IgD-negative memory B cell (primary cell): ENCODE measurements at regions not wholly inside any gene's neighbourhood (a gene's known extent, or its start where the extent isn't known, plus 50 kb on each side); places are given as distances from the start of the nearest gene placed in this dataset.

Experiments used
- H3K27ac Mint-ChIP-seq, 3 donors: one replicate each; pipeline ENCODE4 v1.8.0; 2020 to 2022; ENCODE audit warnings: mild to moderate bottlenecking in 3 of 3, mixed read lengths in 3 of 3, moderate library complexity in 1 of 3
- H3K27me3 Mint-ChIP-seq: one replicate; pipeline ENCODE4 v1.8.0; 2021; ENCODE audit warnings: mixed read lengths
- H3K36me3 Mint-ChIP-seq: one replicate; pipeline ENCODE4 v1.8.0; 2020; ENCODE audit warnings: mild to moderate bottlenecking, mixed read lengths
- H3K4me1 Mint-ChIP-seq, 3 donors: one replicate each; pipeline ENCODE4 v1.8.0; 2020 to 2022; ENCODE audit warnings: mixed read lengths in 3 of 3, mild to moderate bottlenecking in 1 of 3
- H3K4me3 Mint-ChIP-seq, 4 donors: one replicate each; pipeline ENCODE4 v1.8.0; 2020 to 2022; ENCODE audit warnings: mild to moderate bottlenecking in 4 of 4, mixed read lengths in 4 of 4, moderate library complexity in 3 of 4
- H3K9me3 Mint-ChIP-seq, 3 donors: one replicate each; pipeline ENCODE4 v1.8.0; 2020 to 2021; ENCODE audit warnings: mixed read lengths in 3 of 3, mild to moderate bottlenecking in 1 of 3

DNA sequence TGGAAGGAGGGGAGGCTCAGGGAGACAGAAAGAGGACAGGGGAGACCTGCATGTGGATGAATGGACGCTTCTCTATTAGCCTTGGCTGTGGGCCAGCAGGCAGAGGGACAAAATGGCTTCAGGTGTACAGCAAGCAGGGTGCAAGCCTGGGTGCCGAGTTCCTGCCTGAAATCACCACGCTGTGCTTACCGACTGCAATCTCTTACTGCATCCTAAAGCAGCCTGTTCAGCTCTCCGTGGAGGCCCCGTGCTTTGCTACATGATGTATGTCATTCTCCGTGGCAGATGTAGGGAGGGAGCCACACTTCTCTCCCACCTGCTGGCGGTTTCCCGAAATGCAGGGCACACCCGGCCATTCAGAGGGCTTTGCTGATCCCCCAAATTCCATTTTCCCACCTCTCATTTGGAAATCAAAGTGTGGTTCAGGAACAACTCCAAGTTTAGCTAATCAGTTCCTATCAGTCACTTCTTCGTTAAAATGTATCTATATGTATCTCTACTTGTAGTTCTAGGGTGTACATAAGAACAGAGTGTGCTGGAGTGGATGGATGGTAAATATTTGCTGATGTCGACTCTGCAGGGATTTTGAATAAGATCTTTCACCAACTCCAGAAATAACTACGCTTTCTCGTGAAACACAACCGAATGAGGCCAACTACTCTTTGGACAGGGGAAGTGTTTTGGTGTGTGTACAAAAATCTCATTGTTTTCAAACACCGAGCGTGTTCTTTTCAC lies 122.3 kb upstream of the BACE2 start:
- Mint-ChIP-seq H3K4me1 (no peaks in the 10 kb centered on the region), H3K27ac (peak overlapping the region in 1 of 3 donors; percentile 48)

DNA sequence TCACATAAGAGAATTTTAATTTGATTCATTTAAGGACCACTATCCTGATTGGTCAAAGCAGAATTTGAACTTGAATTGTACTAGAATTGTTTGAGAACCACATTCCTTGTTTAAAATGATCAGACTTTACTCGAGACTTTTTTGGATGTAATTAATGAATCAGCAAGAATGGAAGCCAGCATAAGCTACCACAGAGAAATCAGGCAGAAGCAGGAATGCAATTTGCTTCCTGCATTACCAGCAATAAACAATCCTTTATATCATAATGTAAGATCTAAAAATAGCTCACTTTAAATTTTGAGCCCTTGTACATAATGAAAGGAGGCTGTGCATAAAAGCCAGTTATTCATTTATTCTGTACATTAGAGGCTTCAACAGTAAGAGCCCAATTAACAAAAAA lies 119.8 kb upstream of the BACE2 start:
- peaks cover 4% of the 10 kb centered on the region for H3K27me3 Mint-ChIP-seq

More for the DNA sequence above, 122.3 kb upstream of the BACE2 start:
- H3K27me3 Mint-ChIP-seq = peaks cover 2% of the 10 kb centered on the region
- H3K4me3 Mint-ChIP-seq = no peak overlapping the region
- peaks cover 0 to 3% (median 0%) of the 10 kb centered on the region in 3 donors for H3K9me3 Mint-ChIP-seq
- no peaks in the 10 kb centered on the region for H3K36me3 Mint-ChIP-seq

DNA sequence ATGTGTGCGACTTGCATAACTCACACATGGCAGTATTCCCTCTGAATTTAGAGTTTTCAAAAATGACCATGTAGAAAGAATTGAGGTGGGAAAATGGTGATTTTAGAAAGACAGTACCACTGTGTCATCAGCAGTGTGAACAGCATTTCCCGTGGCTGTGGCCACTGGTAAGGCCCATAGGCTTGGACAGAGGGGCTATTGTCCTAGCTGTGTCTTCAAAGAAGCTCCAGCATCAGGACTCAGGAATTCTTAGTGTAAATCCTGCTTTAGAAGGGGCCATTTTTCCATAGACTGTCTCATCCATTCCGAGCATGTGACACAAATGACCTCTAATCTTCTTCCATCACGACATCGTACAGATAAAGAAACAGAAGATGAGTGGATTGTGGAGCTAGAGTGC lies 119.3 kb upstream of the BACE2 start:
- no peak overlapping the region for H3K27ac Mint-ChIP-seq
- no peaks in the 10 kb centered on the region for H3K4me1 Mint-ChIP-seq

More for the DNA sequence above, 119.8 kb upstream of the BACE2 start:
- Mint-ChIP-seq H3K4me3 (no peak overlapping the region), H3K4me1 (no peaks in the 10 kb centered on the region), H3K27ac (no peak overlapping the region), H3K9me3 (peaks cover 0 to 1% (median 0%) of the 10 kb centered on the region in 3 donors), H3K36me3 (no peaks in the 10 kb centered on the region)

DNA sequence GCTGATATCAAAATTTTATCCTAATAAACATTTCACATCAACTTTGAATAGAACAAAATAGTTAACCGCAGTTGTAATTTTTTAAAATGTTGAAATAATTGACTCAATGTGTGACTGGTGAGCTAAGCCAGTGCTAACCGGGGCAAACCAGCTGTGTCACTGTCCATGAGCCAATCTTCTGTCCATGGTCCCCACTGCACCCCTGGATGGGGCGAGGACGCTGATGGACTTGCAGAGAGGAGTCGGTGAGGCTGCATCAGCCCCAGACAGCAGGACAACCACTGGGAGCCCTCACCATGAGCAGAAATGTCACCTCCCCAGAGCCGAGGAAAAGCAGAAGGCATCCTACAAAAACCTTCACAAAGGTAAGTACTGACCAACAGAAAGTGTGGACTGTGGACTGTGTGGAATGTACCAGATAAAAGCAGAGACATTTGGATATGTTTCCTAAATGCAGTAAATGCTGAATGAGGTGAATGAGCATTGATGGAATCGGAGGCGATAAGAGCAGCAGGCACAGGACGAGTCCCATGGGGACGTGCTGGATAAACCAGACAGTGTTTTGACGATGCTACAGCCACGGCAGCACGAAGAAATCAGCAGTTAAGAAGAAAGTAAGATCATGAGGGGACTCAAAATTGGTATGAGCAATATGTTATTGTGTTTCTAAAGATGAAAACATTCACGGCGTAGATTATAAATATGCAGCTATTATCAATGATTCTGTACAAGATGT lies 115.0 kb upstream of the BACE2 start:
- H3K27ac Mint-ChIP-seq = no peak overlapping the region
- no peaks in the 10 kb centered on the region for H3K4me1 Mint-ChIP-seq
- no peak overlapping the region for H3K4me3 Mint-ChIP-seq
- peaks cover 1% of the 10 kb centered on the region for H3K27me3 Mint-ChIP-seq
- H3K36me3 Mint-ChIP-seq = no peaks in the 10 kb centered on the region
- H3K9me3 Mint-ChIP-seq = peaks cover 0 to 1% (median 0%) of the 10 kb centered on the region in 3 donors

More for the DNA sequence above, 119.3 kb upstream of the BACE2 start:
- H3K27me3 Mint-ChIP-seq = peaks cover 4% of the 10 kb centered on the region
- H3K36me3 Mint-ChIP-seq = no peaks in the 10 kb centered on the region
- no peak overlapping the region for H3K4me3 Mint-ChIP-seq
- H3K9me3 Mint-ChIP-seq = peaks cover 0 to 1% (median 0%) of the 10 kb centered on the region in 3 donors

DNA sequence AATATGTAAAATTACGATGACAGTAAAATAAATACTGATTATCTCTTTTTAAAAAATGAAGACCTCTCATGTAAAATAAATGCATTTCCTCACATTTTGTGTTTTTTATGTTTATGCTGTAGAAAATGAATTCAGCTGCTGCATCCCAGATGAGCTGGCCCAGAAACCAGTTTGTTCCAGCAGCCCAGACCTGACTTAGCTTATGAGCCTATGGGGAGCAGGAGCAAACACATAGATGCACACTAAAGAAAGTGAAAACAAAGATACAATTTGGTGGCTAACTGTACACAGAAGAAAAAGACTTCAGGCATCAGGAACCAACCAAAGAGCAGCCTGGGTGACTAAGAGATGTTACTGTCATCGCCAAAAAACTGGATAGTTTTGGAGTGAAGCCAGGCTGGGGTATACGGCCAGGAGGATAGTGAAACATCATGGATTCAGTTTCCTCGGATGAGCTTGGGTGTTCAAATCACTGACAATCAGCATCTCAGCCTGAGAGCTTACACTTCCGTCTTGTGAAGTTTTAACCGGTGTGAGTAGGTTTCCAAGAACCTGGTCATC lies 113.9 kb upstream of the BACE2 start:
- Mint-ChIP-seq H3K4me1 (no peaks in the 10 kb centered on the region), H3K4me3 (no peak overlapping the region), H3K9me3 (peaks cover 0 to 3% (median 0%) of the 10 kb centered on the region in 3 donors), H3K27me3 (peaks cover 1% of the 10 kb centered on the region), H3K27ac (no peak overlapping the region), H3K36me3 (no peaks in the 10 kb centered on the region)

DNA sequence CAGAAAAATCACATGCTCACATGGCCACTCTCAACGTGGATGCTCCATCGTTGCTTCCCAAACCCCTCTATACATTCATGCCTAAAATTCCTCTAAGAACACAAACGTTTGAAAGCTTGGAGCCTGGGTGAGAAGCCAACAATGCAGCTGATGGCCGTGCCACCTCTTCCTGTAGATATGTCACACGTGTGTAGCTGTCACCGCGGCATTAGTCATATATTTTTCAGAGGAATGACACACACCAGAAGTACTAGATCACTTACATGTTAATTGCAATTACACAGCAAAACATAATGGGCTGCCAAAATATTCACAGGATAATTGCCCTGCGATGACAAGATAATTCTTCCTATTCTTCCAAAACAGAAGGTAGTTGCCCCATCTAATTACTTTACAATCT lies 112.7 kb upstream of the BACE2 start:
- Mint-ChIP-seq H3K4me3 (no peak overlapping the region), H3K36me3 (no peaks in the 10 kb centered on the region), H3K27me3 (peaks cover 1% of the 10 kb centered on the region), H3K27ac (no peak overlapping the region), H3K9me3 (peaks cover 0 to 3% (median 0%) of the 10 kb centered on the region in 3 donors), H3K4me1 (no peaks in the 10 kb centered on the region)

DNA sequence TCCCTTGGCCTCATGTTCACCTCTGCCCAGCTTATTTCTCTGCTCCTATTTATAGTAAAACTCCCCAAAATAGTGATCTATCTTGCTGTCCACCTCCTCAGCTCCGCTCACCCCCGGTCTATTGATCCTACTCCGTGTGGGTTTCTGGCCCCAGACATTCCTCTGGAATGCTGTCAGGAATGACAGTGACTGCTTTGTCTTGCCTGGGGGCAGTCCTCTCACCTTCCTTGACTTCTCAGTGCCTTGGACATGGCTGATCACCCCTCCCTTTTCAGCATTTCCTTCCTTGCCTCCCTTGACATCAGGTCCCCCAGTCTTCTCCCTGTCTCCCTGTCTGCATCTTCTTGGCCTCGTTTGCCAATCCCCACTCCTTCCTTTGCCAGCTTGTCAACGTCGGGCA lies 108.1 kb upstream of the BACE2 start:
- Mint-ChIP-seq H3K27me3 (no peaks in the 10 kb centered on the region), H3K4me3 (no peak overlapping the region), H3K36me3 (no peaks in the 10 kb centered on the region), H3K9me3 (peaks cover 0 to 3% (median 0%) of the 10 kb centered on the region in 3 donors), H3K4me1 (no peaks in the 10 kb centered on the region), H3K27ac (no peak overlapping the region)

DNA sequence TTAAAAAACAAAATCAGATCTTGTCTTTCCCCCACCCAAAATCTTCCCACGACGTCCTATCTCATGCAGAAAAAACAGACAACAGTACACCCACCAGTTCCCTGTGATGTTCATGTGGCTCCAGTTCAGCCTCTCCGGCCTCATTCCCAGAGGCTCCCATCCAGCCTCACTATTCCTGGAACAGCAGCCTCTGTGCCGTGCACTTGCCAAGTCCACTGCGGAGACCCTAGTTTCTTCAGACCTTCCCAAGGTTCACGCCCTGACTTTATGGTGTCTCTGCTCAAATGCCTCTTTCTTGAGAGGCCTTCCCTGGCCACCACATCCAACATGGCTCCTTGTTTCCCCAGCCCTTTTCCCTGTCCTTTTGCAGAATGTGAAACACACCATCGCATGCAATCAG lies 106.3 kb upstream of the BACE2 start:
- Mint-ChIP-seq H3K36me3 (no peaks in the 10 kb centered on the region), H3K4me3 (no peak overlapping the region), H3K9me3 (peaks cover 0 to 3% (median 0%) of the 10 kb centered on the region in 3 donors), H3K27me3 (no peaks in the 10 kb centered on the region), H3K27ac (peak overlapping the region in 1 of 3 donors; percentile 1), H3K4me1 (no peaks in the 10 kb centered on the region)

DNA sequence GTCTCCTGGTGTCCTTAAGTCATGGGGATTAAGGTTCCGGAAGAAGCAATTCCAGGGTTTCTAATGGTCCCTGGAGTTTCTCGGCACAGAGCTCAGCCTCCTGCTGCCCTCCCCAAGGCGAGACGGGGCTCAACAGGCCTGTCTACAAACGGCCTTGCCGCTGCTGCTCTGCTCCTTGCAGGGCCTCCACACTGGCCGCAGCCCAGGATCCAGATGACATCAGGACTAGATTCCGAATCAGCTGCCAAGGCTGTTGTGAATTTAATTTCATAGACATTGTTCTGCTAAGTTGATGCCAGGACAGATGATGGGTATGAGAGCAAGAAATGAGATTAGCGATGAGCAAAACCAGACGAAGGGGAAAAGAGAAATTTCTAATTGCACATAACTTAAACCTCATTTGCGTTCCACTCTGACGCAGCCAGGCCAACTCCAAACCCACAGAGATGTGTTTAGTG lies 103.6 kb upstream of the BACE2 start:
- H3K36me3 Mint-ChIP-seq = no peaks in the 10 kb centered on the region
- H3K9me3 Mint-ChIP-seq = no peaks in the 10 kb centered on the region
- peaks cover 15% of the 10 kb centered on the region for H3K27me3 Mint-ChIP-seq
- H3K4me1 Mint-ChIP-seq = peaks cover 0 to 9% (median 5%) of the 10 kb centered on the region in 3 donors
- H3K27ac Mint-ChIP-seq = no peak overlapping the region
- no peak overlapping the region for H3K4me3 Mint-ChIP-seq

DNA sequence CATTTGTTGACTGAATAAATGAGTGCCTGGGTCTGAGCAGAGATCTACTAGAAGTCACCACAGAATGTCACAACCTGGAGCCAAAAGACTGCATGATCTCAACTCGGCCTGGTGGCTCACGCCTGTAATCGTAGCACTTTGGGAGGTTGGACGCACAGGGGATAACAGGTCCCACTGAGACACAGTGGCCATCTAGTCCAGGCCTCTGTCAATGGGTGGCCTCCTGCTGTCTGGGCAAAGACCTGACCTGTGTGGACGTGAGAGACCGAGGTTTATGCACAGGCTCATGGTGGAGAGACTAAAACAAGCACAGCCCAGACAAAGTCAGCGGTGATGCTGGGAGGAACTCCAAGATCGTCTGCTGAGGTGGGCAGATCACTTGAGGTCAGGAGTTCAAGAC lies 103.0 kb upstream of the BACE2 start:
- no peaks in the 10 kb centered on the region for H3K9me3 Mint-ChIP-seq
- H3K27me3 Mint-ChIP-seq = peaks cover 17% of the 10 kb centered on the region
- peaks cover 0 to 9% (median 5%) of the 10 kb centered on the region in 3 donors for H3K4me1 Mint-ChIP-seq
- H3K27ac Mint-ChIP-seq = no peak overlapping the region
- H3K4me3 Mint-ChIP-seq = no peak overlapping the region
- H3K36me3 Mint-ChIP-seq = no peaks in the 10 kb centered on the region

DNA sequence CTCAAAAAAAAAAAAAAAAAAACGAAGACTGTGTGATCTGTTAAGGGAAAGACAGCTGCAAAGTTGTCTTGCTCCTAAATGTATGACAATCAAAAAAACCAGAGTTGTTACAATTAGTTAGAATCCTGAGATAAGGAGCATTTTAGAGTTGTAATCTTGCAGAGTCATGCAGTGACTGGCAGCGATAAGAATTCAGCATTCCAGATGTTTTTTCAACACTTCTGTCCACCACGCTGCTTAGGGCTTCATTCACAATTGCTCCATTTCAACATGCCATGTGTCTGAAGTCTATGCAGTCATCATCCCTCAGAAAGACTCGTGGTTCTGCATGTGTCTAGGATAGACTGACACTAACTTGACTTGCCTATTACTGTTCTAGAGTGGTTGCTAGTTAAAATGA lies 102.4 kb upstream of the BACE2 start:
- Mint-ChIP-seq H3K4me1 (peaks cover 0 to 9% (median 5%) of the 10 kb centered on the region in 3 donors), H3K4me3 (no peak overlapping the region), H3K27ac (no peak overlapping the region), H3K27me3 (peaks cover 17% of the 10 kb centered on the region), H3K36me3 (no peaks in the 10 kb centered on the region), H3K9me3 (no peaks in the 10 kb centered on the region)

DNA sequence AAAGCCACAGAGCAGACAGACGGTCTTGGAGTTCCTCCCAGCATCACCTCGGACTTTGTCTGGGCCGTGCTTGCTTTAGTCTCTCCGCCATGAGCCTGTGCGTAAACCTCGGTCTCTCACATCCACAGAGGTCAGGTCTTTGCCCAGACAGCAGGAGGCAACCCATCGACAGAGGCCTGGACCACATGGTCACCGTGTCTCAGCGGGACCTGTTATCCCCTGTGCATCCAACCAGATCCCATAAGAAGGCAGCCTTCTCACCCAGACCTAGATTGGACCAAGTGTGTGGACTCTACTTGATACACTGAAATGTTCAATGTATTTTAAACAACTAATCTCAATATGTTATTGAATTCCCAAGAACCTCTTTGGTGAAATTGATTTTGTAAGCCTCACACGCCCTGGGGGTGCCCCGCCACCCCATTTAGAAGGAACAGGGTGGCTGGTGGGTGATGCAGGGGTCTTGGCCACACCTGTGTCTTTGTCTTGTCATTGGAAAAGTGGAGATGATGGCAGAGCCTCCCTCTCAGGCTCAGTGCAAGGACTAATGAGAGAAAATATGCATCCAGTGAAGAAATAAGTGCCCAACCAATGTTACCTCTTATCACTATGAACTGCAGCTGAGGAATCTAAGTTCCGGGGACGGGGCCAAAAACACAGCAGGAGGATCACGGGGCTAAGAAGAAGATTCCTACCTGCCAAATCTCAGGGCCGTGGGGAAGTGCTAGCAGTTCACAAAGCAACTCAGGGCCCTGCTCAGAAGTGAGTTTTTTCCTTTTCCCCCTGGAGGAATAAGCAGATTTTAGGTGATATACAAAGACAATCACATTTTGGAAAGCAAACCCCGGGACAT lies 101.6 kb upstream of the BACE2 start:
- H3K9me3 Mint-ChIP-seq = no peaks in the 10 kb centered on the region
- H3K4me1 Mint-ChIP-seq = peaks cover 0 to 9% (median 5%) of the 10 kb centered on the region in 3 donors
- H3K27ac Mint-ChIP-seq = no peak overlapping the region
- H3K4me3 Mint-ChIP-seq = no peak overlapping the region
- H3K27me3 Mint-ChIP-seq = peaks cover 17% of the 10 kb centered on the region
- no peaks in the 10 kb centered on the region for H3K36me3 Mint-ChIP-seq

DNA sequence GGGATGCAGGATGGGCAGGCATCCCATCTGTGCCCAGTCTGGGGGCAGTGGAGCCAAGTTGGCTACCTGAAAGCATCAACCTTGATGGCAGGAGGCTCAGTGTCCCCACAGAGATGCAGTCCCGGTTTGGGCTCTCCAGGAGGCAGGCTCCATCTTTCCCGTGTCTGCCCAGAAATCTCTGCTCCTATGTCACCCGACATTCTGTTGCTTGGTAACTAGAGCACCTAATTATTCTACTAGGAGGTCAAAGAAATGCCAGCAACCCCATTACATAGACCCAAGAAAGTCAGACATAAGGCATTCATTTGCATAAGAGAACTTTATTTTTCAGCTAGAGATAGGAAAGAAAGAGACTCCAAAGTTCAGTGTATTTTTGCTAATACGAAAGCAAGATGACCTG lies 100.3 kb upstream of the BACE2 start:
- Mint-ChIP-seq H3K4me3 (peak overlapping the region in 2 of 4 donors; percentile 68 to 78), H3K36me3 (no peaks in the 10 kb centered on the region), H3K27me3 (peaks cover 17% of the 10 kb centered on the region), H3K27ac (no peak overlapping the region), H3K4me1 (peaks cover 0 to 9% (median 5%) of the 10 kb centered on the region in 3 donors), H3K9me3 (no peaks in the 10 kb centered on the region)

DNA sequence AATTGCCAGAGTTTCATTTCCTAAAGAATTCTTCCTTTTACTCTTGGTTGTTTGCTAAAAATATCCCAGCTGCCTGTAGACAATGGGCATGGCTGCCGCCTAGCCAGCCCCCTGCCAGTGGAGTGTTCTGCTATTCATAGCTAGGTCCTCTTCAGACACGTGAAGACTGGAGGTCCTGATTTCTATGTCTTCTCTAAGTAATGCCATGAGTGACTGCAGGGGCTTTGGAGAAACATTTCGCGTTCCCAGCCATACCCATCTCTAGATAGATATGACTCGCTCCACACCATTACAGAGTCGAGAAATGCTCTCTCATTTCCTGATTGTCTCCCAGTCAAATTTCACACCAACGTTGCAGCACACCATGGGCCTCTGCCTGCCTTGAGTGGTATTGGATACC lies 99.5 kb upstream of the BACE2 start:
- H3K4me3 Mint-ChIP-seq = peak overlapping the region in 3 of 4 donors; percentile 38 to 83 (median 55)
- peak overlapping the region in 1 of 3 donors; percentile 16 for H3K27ac Mint-ChIP-seq
- no peaks in the 10 kb centered on the region for H3K9me3 Mint-ChIP-seq
- H3K27me3 Mint-ChIP-seq = peaks cover 17% of the 10 kb centered on the region
- H3K4me1 Mint-ChIP-seq = peaks cover 0 to 9% (median 5%) of the 10 kb centered on the region in 3 donors
- no peaks in the 10 kb centered on the region for H3K36me3 Mint-ChIP-seq
